HG03103 (cell line): ENCODE measurements at regions not wholly inside any gene's neighbourhood (a gene's known extent, or its start where the extent isn't known, plus 50 kb on each side); places are given as distances from the start of the nearest gene placed in this dataset.
A peak's percentile ranks its signal among the peaks of the same experiment; 100 is the strongest.
"Not testable (repeated sequence)": the region's sequence is repeated elsewhere in the genome, so short reads cannot be mapped to it uniquely, and the experiment has no call there.

ENCODE experiments used
- ATAC-seq: cut with Tn5 transposase; IDR thresholded peaks from one replicate; pipeline ENCODE4 v1.9.1; 2021; ENCODE audit warnings: low read depth; ENCODE audit not compliant: unreplicated experiment

GRCh38 chr16:29248306-29248939 lies 158.1 kb downstream of the NPIPB11 start:
- ATAC-seq, result not testable (repeated sequence)

- ATAC-seq, result not testable (repeated sequence)
Observed at GRCh38 chr16:29246091-29246490, 160.4 kb downstream of the NPIPB11 start.

GRCh38 chr16:29237971-29238370 lies 168.5 kb downstream of the NPIPB11 start:
- ATAC-seq, result no peak

GRCh38 chr16:29237495-29237894 lies 169.0 kb downstream of the NPIPB11 start:
- not testable (repeated sequence) for ATAC-seq

GRCh38 chr16:29237023-29237422 lies 169.5 kb downstream of the NPIPB11 start:
- not testable (repeated sequence) for ATAC-seq

GRCh38 chr16:29235836-29236370 lies 170.6 kb downstream of the NPIPB11 start:
- ATAC-seq, result not testable (repeated sequence)

GRCh38 chr16:29234536-29235275 lies 171.8 kb downstream of the NPIPB11 start:
- ATAC-seq, result not testable (repeated sequence)

- ATAC-seq, result not testable (repeated sequence)
Observed at GRCh38 chr16:29233705-29234404, 172.7 kb downstream of the NPIPB11 start.

GRCh38 chr16:29232811-29233704 lies 173.5 kb downstream of the NPIPB11 start:
- ATAC-seq, result no peak

GRCh38 chr16:29232160-29232705 lies 174.3 kb downstream of the NPIPB11 start:
- ATAC-seq, result not testable (repeated sequence)

- ATAC-seq, result no peak
Observed at GRCh38 chr16:29231244-29231643, 175.3 kb downstream of the NPIPB11 start.

GRCh38 chr16:29230671-29231096 lies 175.8 kb downstream of the NPIPB11 start:
- ATAC-seq, result no peak

- ATAC-seq, result not testable (repeated sequence)
Observed at GRCh38 chr16:29230006-29230668, 176.4 kb downstream of the NPIPB11 start.

GRCh38 chr16:29229616-29230005 lies 176.9 kb downstream of the NPIPB11 start:
- ATAC-seq, result not testable (repeated sequence)

- ATAC-seq, result not testable (repeated sequence)
Observed at GRCh38 chr16:29228664-29229611, 177.6 kb downstream of the NPIPB11 start.

GRCh38 chr16:29227751-29228663 lies 178.5 kb downstream of the NPIPB11 start:
- ATAC-seq, result peak; percentile 65

- ATAC-seq, result no peak
Observed at GRCh38 chr16:29226782-29227181, 179.7 kb downstream of the NPIPB11 start.
